Stimulated activated naive CD4-positive, alpha-beta T cell treated with Interleukin-2 at 50 U/mL for 16 hours (primary cell): ENCODE measurements at regions not wholly inside any gene's neighbourhood (a gene's known extent, or its start where the extent isn't known, plus 50 kb on each side); places are given as distances from the start of the nearest gene placed in this dataset.
"Not testable (repeated sequence)": the region's sequence is repeated elsewhere in the genome, so short reads cannot be mapped to it uniquely, and the experiment has no call there.

ENCODE experiments used
- DNase-seq: peaks from one replicate; lab custom pipeline; 2025; lab: John Stamatoyannopoulos, UW

DNA sequence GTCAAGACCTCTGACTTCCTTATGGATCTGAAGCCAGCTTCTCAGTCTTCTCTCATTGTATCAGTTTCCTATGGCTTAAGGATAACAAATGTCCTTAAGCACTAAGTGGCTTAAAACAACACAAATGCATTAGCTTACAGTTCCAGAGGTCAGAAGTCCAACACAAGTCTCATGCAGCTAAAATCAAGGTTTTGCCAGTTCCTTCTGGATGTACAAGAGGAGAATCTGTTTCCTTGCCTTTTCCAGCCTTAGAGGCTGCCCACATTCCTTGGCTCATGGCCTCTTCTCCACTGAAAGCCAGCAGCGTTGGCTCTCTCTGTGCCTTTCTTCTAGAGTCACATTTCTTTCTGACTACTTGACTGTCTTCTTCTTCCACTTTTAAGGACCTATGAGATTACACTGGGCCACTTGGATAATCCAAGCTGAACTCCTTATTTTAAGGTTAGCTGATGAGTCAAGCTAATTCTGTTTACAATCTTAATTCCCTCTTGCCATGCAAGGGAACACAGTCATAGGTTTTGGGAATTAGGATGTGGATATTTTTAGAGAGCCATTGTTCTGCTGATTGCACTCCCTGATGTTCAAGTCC is 179.0 kb downstream of the BCAS1 start:
- DNase-seq = no peak

DNA sequence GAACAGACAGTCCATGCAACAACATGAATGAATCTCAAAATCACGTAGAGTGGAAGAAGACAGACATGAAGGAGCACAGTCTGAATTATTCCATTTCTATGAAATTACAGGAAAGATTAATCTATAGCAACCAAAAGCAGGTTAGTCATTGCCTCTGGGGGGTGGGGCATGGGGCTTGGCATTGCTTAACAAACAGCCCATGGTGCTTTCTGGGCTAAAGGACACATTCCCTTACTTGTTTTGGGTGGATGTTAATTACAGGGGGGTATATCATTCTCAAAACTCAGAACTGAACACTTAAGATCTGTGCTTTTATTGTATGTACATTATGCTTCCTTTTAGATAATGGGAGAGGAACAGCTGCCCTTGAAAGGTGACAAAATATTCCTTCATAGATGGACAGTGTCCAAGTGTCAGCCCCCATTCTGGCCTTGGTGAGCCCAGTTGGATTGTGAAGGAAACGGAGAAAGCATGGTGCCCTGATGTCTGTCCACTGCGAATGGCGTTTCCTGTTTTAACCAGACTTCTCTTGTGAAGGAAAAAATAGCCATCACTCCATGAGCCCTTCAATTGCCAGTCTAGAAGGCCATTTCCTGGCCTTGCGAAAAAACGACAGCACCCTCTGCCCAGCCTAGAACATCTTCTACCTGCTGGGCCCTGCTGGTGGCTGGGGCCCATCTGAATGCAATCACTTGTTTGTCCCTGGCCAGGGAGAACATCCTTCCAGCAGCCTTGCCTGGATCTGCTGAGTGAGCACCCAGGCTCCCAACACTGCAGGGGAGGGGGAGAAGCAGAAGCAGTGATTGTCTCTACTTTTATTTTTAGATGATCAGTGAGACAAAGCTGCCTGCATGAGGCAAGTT is 179.7 kb downstream of the BCAS1 start:
- no peak for DNase-seq

DNA sequence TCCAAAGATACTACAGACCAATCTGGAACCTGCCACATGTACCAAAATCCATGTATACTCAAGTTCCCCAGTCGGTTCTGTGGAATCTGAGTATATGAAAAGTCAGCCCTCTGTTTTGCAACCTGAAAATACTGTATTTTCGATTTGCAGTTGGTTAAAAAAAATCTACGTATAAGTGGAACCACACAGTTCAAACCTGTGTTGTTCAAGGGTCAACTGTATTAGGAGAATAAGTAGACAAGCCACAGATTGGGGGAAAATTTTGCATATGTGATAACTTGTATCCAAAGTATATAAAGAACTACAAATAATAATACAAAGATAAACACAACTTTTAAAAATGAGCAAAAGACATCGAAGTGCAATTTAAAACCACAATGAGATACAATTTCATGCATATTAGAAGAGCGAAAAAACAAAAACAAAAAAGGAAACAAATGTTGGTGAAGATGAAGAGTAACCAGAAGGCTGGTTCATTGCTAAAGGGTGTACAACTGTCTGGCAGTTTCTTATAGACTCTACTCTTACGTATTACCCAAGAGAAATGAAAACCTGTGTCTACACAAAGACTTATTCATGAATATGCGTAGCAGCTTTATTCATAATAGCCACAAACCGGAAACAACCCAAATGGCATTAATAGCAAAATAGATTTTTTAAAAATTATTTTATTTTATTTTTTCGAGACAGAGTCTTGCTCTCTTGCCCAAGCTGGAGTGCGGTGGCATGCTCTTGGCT is 180.8 kb downstream of the BCAS1 start:
- no peak for DNase-seq

DNA sequence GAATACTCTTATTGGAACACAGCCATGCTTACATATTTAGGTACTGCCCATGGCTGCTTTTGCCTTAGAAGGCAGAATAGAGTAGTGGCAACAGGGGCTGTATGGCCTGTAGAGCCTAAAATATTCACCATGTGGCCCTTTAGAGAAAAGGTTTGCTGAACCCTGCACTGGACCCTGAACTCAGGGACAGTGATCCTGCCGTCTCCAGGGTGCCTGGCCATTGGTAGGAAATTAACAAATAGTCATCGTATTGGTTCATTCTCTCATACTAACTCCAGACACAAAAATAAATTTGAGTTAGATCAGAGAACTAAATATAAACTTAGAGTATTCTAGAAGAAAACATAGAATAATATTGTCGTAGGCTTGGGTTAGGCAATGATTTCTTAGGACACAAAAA is 181.4 kb downstream of the BCAS1 start:
- no peak for DNase-seq

DNA sequence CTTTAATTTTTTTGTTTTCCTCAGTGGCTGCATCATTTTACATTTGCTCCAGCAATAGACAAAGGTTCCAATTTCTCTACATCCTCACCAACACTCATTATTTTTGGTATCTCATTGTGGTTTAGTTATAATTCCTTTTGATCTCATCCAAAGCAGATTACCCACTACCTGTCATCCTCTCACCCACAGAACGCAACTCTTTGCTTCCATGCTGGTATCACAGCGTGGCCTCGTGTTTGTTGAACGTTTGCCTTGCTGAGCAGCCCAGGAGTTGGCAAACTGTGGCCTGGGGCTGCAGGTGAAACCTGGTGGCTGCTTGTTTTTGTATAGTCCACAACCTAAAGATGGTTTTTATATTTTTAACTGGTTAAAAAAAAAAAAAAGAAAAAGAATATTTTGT is 181.9 kb downstream of the BCAS1 start:
- no peak for DNase-seq

DNA sequence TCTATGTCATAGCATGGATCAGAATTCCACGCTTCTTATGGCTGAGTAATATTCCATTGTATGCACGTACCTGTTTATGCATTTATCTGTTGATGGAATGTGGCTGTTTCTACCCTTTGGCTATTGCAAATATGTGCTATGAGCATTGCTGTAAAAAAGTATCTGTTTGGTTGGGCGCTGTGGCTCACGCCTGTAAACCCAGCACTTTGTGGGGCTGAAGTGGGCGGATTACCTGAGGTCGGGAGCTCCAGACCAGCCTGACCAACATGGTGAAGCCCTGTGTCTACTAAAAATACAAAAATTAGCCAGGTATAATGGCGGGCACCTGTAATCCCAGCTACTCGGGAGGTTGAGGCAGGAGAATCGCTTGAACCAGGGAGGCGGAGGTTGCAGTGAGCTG is 182.4 kb downstream of the BCAS1 start:
- DNase-seq = no peak

DNA sequence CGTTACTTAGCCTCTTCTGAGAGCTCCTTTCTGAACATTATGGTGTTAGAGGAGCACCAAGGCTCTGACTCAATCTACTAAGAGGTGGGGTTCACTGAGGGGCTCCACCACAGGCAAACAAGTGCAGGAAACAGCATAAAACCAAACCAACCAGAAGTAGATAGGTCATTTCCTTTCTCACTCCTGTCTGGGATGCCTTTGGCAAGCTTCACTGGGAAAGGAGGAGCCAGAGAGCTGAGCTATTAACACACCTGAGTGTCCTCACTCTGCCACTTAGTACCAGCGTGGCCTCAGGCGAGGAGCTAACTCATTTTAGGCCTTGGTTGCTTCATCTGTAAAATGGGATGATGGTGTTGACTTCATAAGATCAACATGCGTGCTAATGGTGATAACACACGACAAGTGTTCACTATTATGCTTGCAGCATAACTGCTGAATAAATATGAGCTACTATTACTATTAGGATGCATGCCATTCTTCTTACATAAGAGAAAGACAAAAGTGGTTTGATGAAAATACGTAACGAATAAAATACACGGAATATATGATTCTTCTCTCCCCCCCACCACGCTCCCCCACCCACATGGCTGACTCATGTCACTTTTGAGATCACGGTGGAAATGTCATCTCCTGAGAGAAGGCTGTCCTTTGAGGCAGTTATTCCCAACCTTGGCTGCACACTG is 185.4 kb downstream of the BCAS1 start:
- peak; percentile 51 for DNase-seq

DNA sequence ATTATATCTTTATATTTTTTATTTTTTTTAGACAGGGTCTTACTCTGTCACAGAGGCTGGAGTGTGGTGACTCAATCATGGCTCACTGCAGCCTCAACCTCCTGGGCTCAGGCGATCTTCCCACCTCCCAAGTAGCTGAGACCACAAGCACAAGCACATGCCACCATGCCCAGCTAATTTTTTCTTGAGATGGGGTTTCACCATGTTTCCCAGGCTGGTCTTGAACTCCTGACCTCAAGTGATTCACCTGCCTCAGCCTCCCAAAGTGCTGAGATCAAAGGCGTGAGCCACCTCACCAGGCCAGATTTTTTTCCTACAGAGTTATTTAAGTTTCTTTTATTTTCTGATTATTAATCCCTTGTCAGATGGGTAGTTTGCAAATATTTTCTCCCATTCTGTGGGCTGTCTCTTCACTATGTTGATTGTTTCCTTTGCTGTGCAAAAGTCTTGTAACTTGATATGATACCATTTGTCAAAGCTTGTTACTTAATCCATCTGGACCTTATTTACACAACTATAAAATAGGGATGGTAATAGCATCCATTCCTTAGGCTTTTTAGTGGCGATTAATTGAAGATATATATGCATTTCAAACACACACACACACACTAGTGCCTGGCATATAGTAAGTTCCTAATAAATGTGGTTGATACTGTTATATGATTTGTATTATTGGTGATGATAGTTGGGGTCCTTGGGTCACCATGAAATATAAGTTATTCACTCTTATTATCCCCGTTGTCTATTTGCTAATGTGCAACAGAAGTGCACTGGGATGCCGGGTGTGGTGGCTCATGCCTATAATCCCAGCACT is 187.1 kb downstream of the BCAS1 start:
- peak; percentile 26 for DNase-seq

DNA sequence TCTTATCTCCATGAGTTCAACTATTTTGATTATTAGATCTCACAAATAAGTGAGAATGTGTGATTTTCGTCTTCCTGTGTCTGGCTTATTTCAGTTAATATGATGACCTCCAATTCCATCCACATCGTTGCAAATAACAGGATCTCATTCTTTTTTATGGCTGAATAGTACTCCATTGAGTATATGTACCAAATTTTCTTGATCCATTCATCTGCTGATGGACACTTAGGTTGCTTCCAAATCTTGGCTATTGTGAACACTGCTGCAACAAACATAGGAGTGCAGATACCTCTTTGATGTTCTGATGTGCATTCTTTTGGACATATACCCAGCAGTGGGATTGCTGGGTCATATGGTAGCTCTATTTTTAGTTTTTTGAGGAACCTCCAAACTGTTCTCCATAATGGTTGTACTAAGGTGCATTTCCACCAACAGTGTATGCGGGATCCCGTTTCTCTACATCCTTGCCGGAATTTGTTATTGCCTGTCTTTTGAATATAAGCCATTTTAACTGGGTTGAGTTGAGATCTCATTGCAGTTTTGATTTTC is 187.9 kb downstream of the BCAS1 start:
- DNase-seq = not testable (repeated sequence)

DNA sequence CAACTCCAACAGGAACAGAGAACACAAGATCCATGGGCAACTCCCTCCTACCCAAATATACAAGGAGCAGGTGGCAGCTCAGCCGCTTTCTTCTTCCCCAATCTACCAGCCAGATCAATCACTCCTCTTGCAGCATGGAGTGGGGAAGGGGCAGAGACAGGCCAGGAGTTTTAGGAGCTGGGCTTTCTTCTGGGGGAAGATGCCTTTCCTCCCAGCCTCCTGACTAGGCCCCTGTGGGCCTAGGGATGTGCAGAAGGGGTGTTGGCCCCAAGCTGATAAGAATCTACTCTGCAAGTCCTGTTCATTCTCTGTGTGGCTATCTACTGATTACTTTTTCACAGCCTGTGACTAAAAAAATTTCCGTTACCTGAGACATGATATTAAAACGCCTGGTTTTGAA is 189.0 kb downstream of the BCAS1 start:
- no peak for DNase-seq

DNA sequence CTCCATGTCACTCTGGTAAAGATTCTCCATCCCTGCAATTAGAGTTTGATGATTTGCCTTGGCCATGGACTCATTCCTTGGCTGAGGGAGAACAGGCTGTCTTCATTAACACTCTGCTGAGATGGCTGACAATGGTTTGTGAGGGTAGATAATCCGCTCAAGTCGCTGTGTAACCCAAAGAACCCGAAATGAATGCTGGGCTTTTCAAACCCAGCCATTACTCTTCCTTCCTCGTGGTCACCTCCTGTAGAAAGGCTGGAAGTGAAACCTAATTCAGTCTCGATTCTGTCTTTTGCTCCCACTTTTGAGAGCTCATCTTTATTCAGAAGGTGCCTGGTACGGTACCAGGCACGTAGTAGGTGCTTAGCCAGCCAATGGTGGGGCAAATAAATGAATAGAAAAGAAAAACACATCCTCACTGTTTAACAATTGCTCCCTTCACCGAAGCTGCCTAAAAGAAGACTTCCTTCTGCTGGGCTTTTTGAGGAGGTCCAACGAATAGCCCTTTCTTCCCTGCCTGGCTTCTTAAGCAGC is 190.2 kb downstream of the BCAS1 start:
- DNase-seq = no peak

DNA sequence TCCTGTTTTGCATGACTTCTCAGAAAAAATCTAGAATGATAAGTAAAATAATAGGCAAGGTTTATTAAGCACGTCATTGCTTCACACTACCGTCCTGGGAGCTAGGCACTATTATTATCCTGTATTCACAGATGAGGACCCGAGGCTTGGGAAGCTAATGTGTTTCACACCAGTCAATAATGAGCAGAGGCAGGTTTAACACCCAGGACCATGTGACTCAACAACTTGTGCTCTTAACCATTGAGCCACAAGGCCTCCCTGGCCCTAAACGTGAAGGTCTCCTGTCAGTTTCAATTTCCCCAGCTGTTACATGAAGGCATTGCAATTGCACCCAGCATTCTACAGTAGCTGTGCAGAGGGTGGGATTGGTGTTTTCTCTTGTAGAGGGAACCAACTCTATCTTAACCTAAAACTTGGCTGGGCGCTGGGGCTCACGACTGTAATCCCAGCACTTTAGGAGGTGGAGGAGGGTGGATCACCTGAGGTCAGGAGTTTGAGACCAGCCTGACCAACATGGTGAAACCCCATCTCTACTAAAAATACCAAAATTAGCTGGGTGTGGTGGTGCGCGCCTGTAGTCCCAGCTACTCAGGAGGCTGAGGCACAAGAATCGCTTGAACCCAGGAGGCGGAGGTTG is 191.2 kb downstream of the BCAS1 start:
- DNase-seq = no peak

DNA sequence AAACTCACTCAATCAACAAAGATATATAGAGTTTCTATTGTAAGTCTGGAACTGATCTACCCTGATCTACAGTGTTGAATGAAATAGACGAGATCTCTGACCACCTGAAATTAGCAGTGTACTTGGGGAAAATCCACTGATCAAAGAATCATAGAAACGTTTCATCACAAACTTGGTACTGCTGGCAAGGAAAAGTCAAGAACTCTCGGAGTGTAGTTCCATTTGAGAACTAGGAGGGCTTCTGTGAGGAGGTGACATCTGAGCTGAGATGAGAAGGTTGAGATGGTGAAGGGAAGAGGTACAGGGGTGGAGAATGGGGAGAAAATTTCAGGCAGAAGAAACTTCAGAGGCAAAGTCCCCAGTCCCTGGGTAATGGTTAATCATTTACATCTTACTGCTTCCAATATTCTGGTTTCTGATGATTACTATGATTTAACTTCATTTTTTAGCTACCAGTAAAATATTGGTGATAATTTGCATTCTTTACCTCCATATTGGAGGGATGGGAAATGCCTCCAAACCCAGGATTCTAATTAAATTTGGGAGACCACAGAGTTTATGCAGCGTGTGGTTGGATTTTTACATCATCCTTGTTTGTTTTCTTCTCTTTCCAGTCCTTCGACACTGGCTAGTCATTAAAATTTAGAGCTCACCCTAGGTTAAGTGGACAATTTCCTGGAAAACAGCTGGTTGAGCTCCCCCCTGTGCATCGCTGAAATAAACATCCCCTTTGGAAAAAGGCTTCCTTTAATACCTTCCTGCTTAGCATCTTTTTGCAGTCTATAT is 191.9 kb downstream of the BCAS1 start:
- no peak for DNase-seq

DNA sequence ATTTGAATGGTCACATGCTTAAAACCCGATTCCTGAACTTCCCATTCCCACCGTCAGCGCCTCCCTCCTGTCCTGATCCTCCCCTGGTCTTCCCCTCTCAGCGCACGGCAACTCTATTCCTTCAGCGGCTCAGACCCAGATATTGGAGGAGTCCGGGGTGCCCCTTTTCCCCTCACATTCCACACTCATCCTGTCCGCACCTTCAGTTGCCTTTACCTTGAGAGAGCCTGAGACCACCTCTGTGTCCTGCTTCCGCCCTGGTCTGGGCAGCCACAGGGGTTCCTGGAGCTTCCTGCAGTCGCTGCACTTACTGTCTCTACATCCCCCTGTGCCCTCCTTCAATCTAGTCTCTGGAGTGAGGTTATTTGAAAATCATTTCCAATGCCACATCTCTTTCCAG is 193.4 kb downstream of the BCAS1 start:
- no peak for DNase-seq

DNA sequence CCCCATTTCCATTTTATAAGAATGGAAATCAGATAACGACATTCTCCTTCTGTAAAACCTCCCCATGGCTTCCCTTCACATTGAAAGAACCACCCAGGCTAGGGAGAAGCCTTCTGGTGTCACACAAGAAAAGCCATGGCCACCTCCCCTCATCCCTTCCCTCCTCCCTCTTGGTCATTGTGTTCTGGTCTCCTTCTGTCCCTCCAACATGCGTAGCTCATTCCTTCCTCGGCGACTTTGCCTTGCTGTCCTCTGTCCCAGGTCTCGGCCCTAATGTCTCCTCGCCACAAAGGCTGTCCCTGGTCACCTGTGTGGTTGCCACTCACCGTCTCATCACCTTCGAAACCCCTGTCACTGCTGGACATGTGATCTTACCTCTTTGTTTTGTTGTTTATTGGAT is 193.9 kb downstream of the BCAS1 start:
- no peak for DNase-seq

DNA sequence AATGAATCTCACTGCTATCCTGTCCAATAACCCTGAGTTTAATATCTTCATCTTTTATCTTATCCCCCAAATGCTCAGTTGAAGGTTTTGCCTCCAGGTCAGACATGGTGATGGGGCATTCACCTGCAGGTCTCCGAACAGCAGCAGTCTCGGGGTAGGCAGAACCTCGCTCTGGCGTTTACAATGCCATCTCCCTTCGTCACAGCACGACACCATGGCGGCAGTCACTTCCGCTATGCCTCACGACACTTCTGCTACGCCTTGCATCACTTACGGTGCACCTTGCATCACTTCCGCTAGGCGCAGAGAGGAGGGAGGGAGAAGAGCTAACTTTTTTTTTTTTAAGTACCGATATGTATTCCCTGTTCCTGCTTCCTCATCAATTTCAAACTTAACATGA is 194.9 kb downstream of the BCAS1 start:
- DNase-seq = no peak

DNA sequence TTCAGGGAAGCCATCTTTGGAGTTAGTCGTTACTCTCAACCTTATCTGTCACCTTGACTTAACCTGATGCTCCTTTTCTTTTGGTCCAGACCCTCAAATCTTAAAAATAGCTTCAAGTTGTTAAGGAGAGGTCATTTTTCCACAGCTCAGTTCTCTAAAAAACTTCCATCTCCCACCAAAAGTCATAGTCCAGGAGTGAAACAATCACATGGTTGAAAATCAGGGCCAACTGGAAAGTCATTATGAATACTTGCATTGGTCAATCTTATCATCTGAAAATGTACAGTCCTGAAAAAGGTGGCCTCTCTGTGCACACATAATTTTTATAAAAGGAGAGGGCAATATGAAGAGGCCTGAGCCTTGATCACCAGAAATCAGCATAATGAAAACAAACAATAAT is 195.7 kb downstream of the BCAS1 start:
- DNase-seq = no peak

DNA sequence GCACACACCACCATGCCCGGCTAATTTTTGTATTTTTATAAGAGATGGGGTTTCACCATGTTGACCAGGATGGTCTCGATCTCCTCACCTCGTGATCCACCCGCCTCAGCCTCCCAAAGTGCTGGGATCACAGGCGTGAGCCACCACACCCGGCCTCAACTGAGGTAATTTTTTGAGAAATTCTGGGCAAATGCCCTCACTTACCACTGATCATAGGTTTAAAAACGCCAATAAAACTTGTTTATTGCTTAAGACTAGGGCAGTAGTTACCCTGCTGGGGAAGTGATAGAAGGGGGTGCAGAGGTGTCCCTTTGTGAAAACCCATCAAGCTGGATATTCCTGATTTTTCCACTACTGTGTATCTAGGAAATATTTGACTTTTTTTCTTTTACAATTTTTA is 196.3 kb downstream of the BCAS1 start:
- DNase-seq = no peak

DNA sequence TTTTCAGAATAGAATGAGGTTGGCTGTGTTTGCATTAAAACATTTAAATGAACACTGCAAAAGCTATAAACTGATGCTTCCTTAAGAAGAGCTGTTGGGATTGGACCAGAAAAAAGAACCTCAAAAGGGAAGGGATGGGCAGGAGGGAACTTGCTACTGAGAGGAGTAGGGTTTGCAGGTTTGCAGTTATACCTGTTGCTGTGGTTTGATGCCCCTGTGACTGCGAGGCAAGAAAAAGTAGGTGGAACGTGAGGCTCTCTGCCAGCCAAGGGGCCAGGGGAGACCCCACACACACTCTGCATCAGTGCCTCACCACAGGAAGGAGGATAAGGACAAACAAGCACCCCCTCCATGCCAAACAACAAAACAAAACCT is 197.2 kb downstream of the BCAS1 start:
- no peak for DNase-seq
